RWPE2 (cell line): ENCODE measurements at regions not wholly inside any gene's neighbourhood (a gene's known extent, or its start where the extent isn't known, plus 50 kb on each side); places are given as distances from the start of the nearest gene placed in this dataset.

Experiments
- ATAC-seq: fragments of 200-7000 bp; cut with Tn5 transposase; 3 replicates; pipeline ENCODE4 v1.9.1; 2021; ENCODE audit warnings: low read depth
- DNase-seq: peaks from one replicate; pipeline ENCODE4 v3.0.0-alpha.2; 2020; ENCODE audit warnings: low spot score
- H3K27ac ChIP-seq: fragments of 450-650 bp; 2 replicates; pipeline ENCODE4 v1.5.1; 2017; ENCODE audit warnings: mild to moderate bottlenecking; ENCODE audit not compliant: poor library complexity, severe bottlenecking
- H3K27me3 ChIP-seq: fragments of 250-450 bp; sonication (Bioruptor Pico); 2 replicates; pipeline ENCODE4 v1.5.1; 2021; ENCODE audit warnings: mild to moderate bottlenecking, moderate library complexity; ENCODE audit not compliant: insufficient read depth, poor library complexity, severe bottlenecking
- H3K36me3 ChIP-seq: fragments of 250-450 bp; sonication (Bioruptor Pico); 2 replicates; pipeline ENCODE4 v1.5.1; 2020; ENCODE audit warnings: low read depth, mild to moderate bottlenecking, moderate library complexity
- H3K4me1 ChIP-seq: fragments of 250-450 bp; sonication (Bioruptor Pico); 2 replicates; pipeline ENCODE4 v1.5.1; 2021; ENCODE audit warnings: mild to moderate bottlenecking, moderate library complexity; ENCODE audit not compliant: insufficient read depth, poor library complexity, severe bottlenecking
- H3K4me3 ChIP-seq: fragments of 250-450 bp; sonication (Bioruptor Pico); 2 replicates; pipeline ENCODE4 v1.5.1; 2021; ENCODE audit warnings: mild to moderate bottlenecking, moderate library complexity; ENCODE audit not compliant: severe bottlenecking
- H3K9me3 ChIP-seq: fragments of 250-450 bp; sonication (Bioruptor Pico); 2 replicates; pipeline ENCODE4 v1.5.1; 2021; ENCODE audit warnings: mild to moderate bottlenecking, moderate library complexity; ENCODE audit not compliant: severe bottlenecking
- CTCF ChIP-seq: fragments of 450-650 bp; IDR thresholded peaks from one replicate; pipeline ENCODE4 v1.5.1; 2017; ENCODE audit warnings: mild to moderate bottlenecking, moderate library complexity; ENCODE audit not compliant: poor library complexity, severe bottlenecking

GRCh38 chr3:177932750-177933660 is 603.2 kb upstream of the KCNMB2 start:
- H3K4me3 ChIP-seq = no peak overlapping the region
- no peak for TF ChIP-seq CTCF
- ATAC-seq = no peak
- no peak for DNase-seq
- H3K36me3 ChIP-seq = no peaks in the 10 kb centered on the region
- H3K27me3 ChIP-seq = no peaks in the 10 kb centered on the region
- peaks cover 7% of the 10 kb centered on the region for H3K4me1 ChIP-seq
- no peaks in the 10 kb centered on the region for H3K9me3 ChIP-seq
- H3K27ac ChIP-seq = no peak overlapping the region

GRCh38 chr3:177934001-177934891 is 602.0 kb upstream of the KCNMB2 start:
- H3K4me1 ChIP-seq = no peaks in the 10 kb centered on the region
- no peak for ATAC-seq
- no peak for TF ChIP-seq CTCF
- H3K36me3 ChIP-seq = no peaks in the 10 kb centered on the region
- H3K4me3 ChIP-seq = no peak overlapping the region
- H3K27ac ChIP-seq = no peak overlapping the region
- DNase-seq = no peak
- no peaks in the 10 kb centered on the region for H3K27me3 ChIP-seq
- H3K9me3 ChIP-seq = no peaks in the 10 kb centered on the region

GRCh38 chr3:177935047-177935446 is 601.2 kb upstream of the KCNMB2 start:
- Histone ChIP-seq H3K27ac (no peak overlapping the region), H3K36me3 (no peaks in the 10 kb centered on the region), H3K4me3 (no peak overlapping the region), H3K4me1 (no peaks in the 10 kb centered on the region), H3K9me3 (no peaks in the 10 kb centered on the region), H3K27me3 (no peaks in the 10 kb centered on the region)
- no peak for TF ChIP-seq CTCF
- ATAC-seq (no peak), DNase-seq (no peak)

GRCh38 chr3:177936721-177937120 is 599.5 kb upstream of the KCNMB2 start:
- Histone ChIP-seq H3K9me3 (no peaks in the 10 kb centered on the region), H3K27me3 (no peaks in the 10 kb centered on the region), H3K27ac (no peak overlapping the region), H3K4me3 (no peak overlapping the region), H3K4me1 (no peaks in the 10 kb centered on the region), H3K36me3 (no peaks in the 10 kb centered on the region)
- DNase-seq = no peak
- no peak for ATAC-seq
- no peak for TF ChIP-seq CTCF
